ENCODE measurements at regions not wholly inside any gene's neighbourhood (a gene's known extent, or its start where the extent isn't known, plus 50 kb on each side); places are given as distances from the start of the nearest gene placed in this dataset.
"Not testable (repeated sequence)": the region's sequence is repeated elsewhere in the genome, so short reads cannot be mapped to it uniquely, and the experiment has no call there.

DNA sequence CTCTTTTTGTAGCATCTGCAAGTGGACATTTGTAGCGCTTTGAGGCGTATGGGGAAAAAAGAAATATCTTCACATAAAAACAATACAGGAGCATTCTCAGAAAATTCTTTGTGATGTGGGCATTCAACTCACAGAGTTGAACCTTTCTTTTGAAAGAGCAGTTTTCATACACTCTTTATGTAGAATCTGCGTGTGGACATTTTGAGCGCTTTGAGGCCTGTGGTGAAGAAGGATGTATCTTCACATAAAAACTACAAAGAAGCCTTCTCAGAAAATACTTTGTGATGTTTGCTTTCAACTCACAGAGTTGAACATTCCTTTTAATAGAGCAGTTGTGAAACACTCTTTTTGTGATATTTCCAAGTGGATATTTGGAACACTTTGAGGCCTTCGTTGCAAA, 598.4 kb upstream of the ZNF337 start:
- no peaks in the 10 kb centered on the region for H3K36me3 ChIP-seq (ENCODE audit: control insufficient read depth in 2 of 2, extremely low read depth in 1 of 2, insufficient read depth in 2 of 2, low read length in 2 of 2)
- intact Hi-C loops (cut with micrococcal nuclease) (no loop called here), dilution Hi-C loops (cut with MboI; ENCODE audit: extremely low pct_ligation_motif_present, low sequenced_read_pairs) (no loop called here)
- no peaks in the 10 kb centered on the region for H3K4me1 ChIP-seq (ENCODE audit: control insufficient read depth, extremely low read depth, insufficient read depth, low read length)
- H4K20me1 ChIP-seq (replicated peaks; ENCODE audit: control insufficient read depth, extremely low read depth, insufficient read depth, low read length): no peaks in the 10 kb centered on the region
- no peak overlapping the region for H3K4me3 ChIP-seq (replicated peaks in 1 of 3; ENCODE audit: insufficient read depth in 1 of 3, low read depth in 1 of 3, low read length in 3 of 3)
- H3K9ac ChIP-seq (replicated peaks; ENCODE audit: extremely low read depth, insufficient read depth, low read length): no peak overlapping the region
- H3K79me2 ChIP-seq (ENCODE audit: control insufficient read depth, insufficient read depth, low read length): no peaks in the 10 kb centered on the region
- POLR2A ChIA-PET: no interaction called here
- CTCF ChIA-PET: no interaction called here
- FAIRE-seq: no peak
- TF ChIP-seq EZH2 (IDR thresholded peaks at IDR 0.05; ENCODE audit: borderline replicate concordance, low read depth, low read length, severe bottlenecking) (no peak), FOS (IDR thresholded peaks at IDR 0.05; ENCODE audit: borderline replicate concordance, insufficient read depth, low read length) (no peak), POLR2A (IDR thresholded peaks at IDR 0.05; ENCODE audit: low read depth, low read length) (no peak), MYC (IDR thresholded peaks at IDR 0.05; ENCODE audit: low read depth, low read length) (no peak), POLR2AphosphoS5 (IDR thresholded peaks at IDR 0.05; ENCODE audit: insufficient read depth, low read depth, low read length) (no peak), GATA2 (IDR thresholded peaks at IDR 0.05; ENCODE audit: insufficient read depth, insufficient read length, low read depth, low read length) (no peak), JUN (IDR thresholded peaks at IDR 0.05; ENCODE audit: borderline replicate concordance, insufficient read depth, insufficient read length, low read depth) (no peak), CTCF (IDR thresholded peaks at IDR 0.05; ENCODE audit: extremely low read depth in 1 of 2, insufficient read depth in 1 of 2, low read depth in 1 of 2, low read length in 2 of 2) (no peak)
- TF ChIP-seq, protein P1, sequence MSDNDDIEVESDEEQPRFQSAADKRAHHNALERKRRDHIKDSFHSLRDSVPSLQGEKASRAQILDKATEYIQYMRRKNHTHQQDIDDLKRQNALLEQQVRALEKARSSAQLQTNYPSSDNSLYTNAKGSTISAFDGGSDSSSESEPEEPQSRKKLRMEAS (IDR thresholded peaks at IDR 0.05; ENCODE audit: insufficient read depth, insufficient read length): no peak
- no peaks in the 10 kb centered on the region for H3K9me3 ChIP-seq (replicated peaks; ENCODE audit: control insufficient read depth, insufficient read depth, low read length)
- H3K4me2 ChIP-seq (ENCODE audit: insufficient read depth, low read length): no peak overlapping the region
- no peaks in the 10 kb centered on the region for H3K27me3 ChIP-seq (ENCODE audit: control insufficient read depth in 2 of 2, insufficient read depth in 2 of 2, low read length in 2 of 2)
- BruUV-seq (replicated peaks): no TSS peak
- DNase-seq (ENCODE audit: low read depth, low spot score): no peak
- H2AFZ ChIP-seq (ENCODE audit: low read depth, low read length): no peak overlapping the region
- no peaks in the 10 kb centered on the region for H3K9me1 ChIP-seq (replicated peaks; ENCODE audit: control insufficient read depth, extremely low read depth, insufficient read depth, low read length)
- H3K27ac ChIP-seq (ENCODE audit: insufficient read depth, low read depth, low read length): no peak overlapping the region

- H3K9ac ChIP-seq (replicated peaks; ENCODE audit: extremely low read depth, insufficient read depth, low read length); dilution Hi-C loops (cut with MboI; ENCODE audit: extremely low pct_ligation_motif_present, low sequenced_read_pairs); H3K79me2 ChIP-seq (ENCODE audit: control insufficient read depth, insufficient read depth, low read length); DNase-seq (ENCODE audit: low read depth, low spot score); intact Hi-C loops (cut with micrococcal nuclease); H3K4me3 ChIP-seq (replicated peaks in 1 of 3; ENCODE audit: insufficient read depth in 1 of 3, low read depth in 1 of 3, low read length in 3 of 3); H3K27me3 ChIP-seq (ENCODE audit: control insufficient read depth in 2 of 2, insufficient read depth in 2 of 2, low read length in 2 of 2); FAIRE-seq; H3K9me3 ChIP-seq (replicated peaks; ENCODE audit: control insufficient read depth, insufficient read depth, low read length); POLR2A ChIA-PET; CTCF ChIA-PET; H4K20me1 ChIP-seq (replicated peaks; ENCODE audit: control insufficient read depth, extremely low read depth, insufficient read depth, low read length); BruUV-seq (replicated peaks); H2AFZ ChIP-seq (ENCODE audit: low read depth, low read length); H3K9me1 ChIP-seq (replicated peaks; ENCODE audit: control insufficient read depth, extremely low read depth, insufficient read depth, low read length); H3K4me2 ChIP-seq (ENCODE audit: insufficient read depth, low read length); H3K4me1 ChIP-seq (ENCODE audit: control insufficient read depth, extremely low read depth, insufficient read depth, low read length); H3K36me3 ChIP-seq (ENCODE audit: control insufficient read depth in 2 of 2, extremely low read depth in 1 of 2, insufficient read depth in 2 of 2, low read length in 2 of 2); H3K27ac ChIP-seq (ENCODE audit: insufficient read depth, low read depth, low read length): not testable (repeated sequence)
Observed at GRCh38 chr20:26288379-26289061, 591.9 kb upstream of the ZNF337 start.
